Hepatocyte (in vitro differentiated cells): ENCODE measurements at regions not wholly inside any gene's neighbourhood (a gene's known extent, or its start where the extent isn't known, plus 50 kb on each side); places are given as distances from the start of the nearest gene placed in this dataset.
A peak's percentile ranks its signal among the peaks of the same experiment; 100 is the strongest.

ENCODE experiments used
- DNase-seq: peaks from one replicate; pipeline ENCODE4 v3.0.0-alpha.2; 2016; ENCODE audit warnings: low spot score
- H2AFZ ChIP-seq: fragments of 200-600 bp; sonication (generic); 2 replicates; pipeline ENCODE4 v1.6.0; 2016; ENCODE audit warnings: antibody characterized with exemption, mild to moderate bottlenecking
- H3K27ac ChIP-seq: fragments of 200-600 bp; sonication (generic); 2 replicates; pipeline ENCODE4 v1.5.1; 2016; ENCODE audit warnings: mild to moderate bottlenecking
- H3K27me3 ChIP-seq: fragments of 200-600 bp; sonication (generic); 2 replicates; pipeline ENCODE4 v1.6.1; 2016
- H3K36me3 ChIP-seq: fragments of 200-600 bp; sonication (generic); replicated peaks from 2 replicates; pipeline ENCODE4 v1.5.1; 2016; ENCODE audit warnings: low read depth; ENCODE audit not compliant: insufficient read depth
- H3K4me1 ChIP-seq: fragments of 200-600 bp; sonication (generic); 2 replicates; pipeline ENCODE4 v1.5.1; 2016; ENCODE audit warnings: mild to moderate bottlenecking, moderate library complexity; ENCODE audit not compliant: insufficient read depth
- H3K4me2 ChIP-seq: fragments of 200-600 bp; sonication (generic); 2 replicates; pipeline ENCODE4 v1.6.0; 2016
- H3K4me3 ChIP-seq: fragments of 200-600 bp; sonication (generic); 2 replicates; pipeline ENCODE4 v1.5.1; 2016; ENCODE audit warnings: mild to moderate bottlenecking
- H3K79me2 ChIP-seq: fragments of 200-600 bp; sonication (generic); 2 replicates; pipeline ENCODE4 v1.6.0; 2017; ENCODE audit warnings: mild to moderate bottlenecking
- H3K9me2 ChIP-seq: fragments of 200-600 bp; sonication (generic); replicated peaks from 2 replicates; pipeline ENCODE4 v1.6.0; 2017; ENCODE audit warnings: mild to moderate bottlenecking; ENCODE audit not compliant: insufficient read depth
- H3K9me3 ChIP-seq: fragments of 200-600 bp; sonication (generic); 2 replicates; pipeline ENCODE4 v1.5.1; 2016; ENCODE audit warnings: low read depth, mild to moderate bottlenecking
- H4K20me1 ChIP-seq: fragments of 200-600 bp; sonication (generic); 2 replicates; pipeline ENCODE4 v1.6.0; 2016; ENCODE audit warnings: mild to moderate bottlenecking; ENCODE audit not compliant: insufficient read depth, poor library complexity, severe bottlenecking
- CTCF ChIP-seq: fragments of 200-600 bp; sonication (generic); IDR thresholded peaks from 2 replicates; pipeline ENCODE4 v1.5.1; 2016; ENCODE audit warnings: antibody characterized with exemption, mild to moderate bottlenecking; ENCODE audit not compliant: poor library complexity
- EZH2 ChIP-seq: fragments of 200-600 bp; sonication (generic); IDR thresholded peaks from 2 replicates; pipeline ENCODE4 v1.6.1; 2016; ENCODE audit warnings: antibody characterized with exemption, mild to moderate bottlenecking, borderline replicate concordance
- EZH2phosphoT487 ChIP-seq: fragments of 200-600 bp; sonication (generic); IDR thresholded peaks from one replicate; pipeline ENCODE4 v1.6.1; 2018; ENCODE audit warnings: antibody characterized with exemption, mild to moderate bottlenecking, low read depth, moderate library complexity; ENCODE audit not compliant: unreplicated experiment, severe bottlenecking
- WGBS: methylation state at CpG from one replicate; pipeline ENCODE4 v1.1.6; 2016; ENCODE audit warnings: low lambda C conversion rate; ENCODE audit errors: missing lambda C conversion rate; 5-methylcytosine and 5-hydroxymethylcytosine counted together

GRCh38 chr4:22978656-22979055, 285.9 kb downstream of the GBA3 start:
- no peaks in the 10 kb centered on the region for H3K9me3 ChIP-seq
- no peaks in the 10 kb centered on the region for H4K20me1 ChIP-seq
- no peak for DNase-seq
- no peaks in the 10 kb centered on the region for H3K36me3 ChIP-seq
- no peak overlapping the region for H3K4me2 ChIP-seq
- H3K27ac ChIP-seq = no peak overlapping the region
- no peaks in the 10 kb centered on the region for H3K4me1 ChIP-seq
- H3K4me3 ChIP-seq = no peak overlapping the region
- no peaks in the 10 kb centered on the region for H3K9me2 ChIP-seq
- no peaks in the 10 kb centered on the region for H3K27me3 ChIP-seq
- TF ChIP-seq CTCF (no peak), EZH2phosphoT487 (no peak), EZH2 (no peak)
- H3K79me2 ChIP-seq = no peaks in the 10 kb centered on the region
- no peak overlapping the region for H2AFZ ChIP-seq

GRCh38 chr4:22970665-22971064, 277.9 kb downstream of the GBA3 start:
- Histone ChIP-seq H3K4me3 (no peak overlapping the region), H3K9me2 (no peaks in the 10 kb centered on the region), H3K27me3 (no peaks in the 10 kb centered on the region), H3K36me3 (no peaks in the 10 kb centered on the region), H4K20me1 (no peaks in the 10 kb centered on the region), H2AFZ (no peak overlapping the region), H3K79me2 (no peaks in the 10 kb centered on the region), H3K27ac (no peak overlapping the region), H3K4me1 (peaks cover 4% of the 10 kb centered on the region), H3K9me3 (no peaks in the 10 kb centered on the region), H3K4me2 (no peak overlapping the region)
- no peak for DNase-seq
- WGBS = 76% methylated on average over 1 of the region's 1 CpG
- no peak for TF ChIP-seq EZH2
- TF ChIP-seq EZH2phosphoT487 = no peak
- TF ChIP-seq CTCF = no peak

GRCh38 chr4:22969287-22969896, 276.7 kb downstream of the GBA3 start:
- Histone ChIP-seq H4K20me1 (no peaks in the 10 kb centered on the region), H2AFZ (no peak overlapping the region), H3K4me2 (no peak overlapping the region), H3K36me3 (no peaks in the 10 kb centered on the region), H3K79me2 (no peaks in the 10 kb centered on the region), H3K9me3 (no peaks in the 10 kb centered on the region), H3K27ac (peak overlapping the region; percentile 60), H3K4me1 (peaks cover 4% of the 10 kb centered on the region), H3K9me2 (no peaks in the 10 kb centered on the region), H3K4me3 (no peak overlapping the region), H3K27me3 (no peaks in the 10 kb centered on the region)
- 66% methylated on average over 4 of the region's 4 CpGs for WGBS
- TF ChIP-seq CTCF (no peak), EZH2phosphoT487 (no peak), EZH2 (no peak)
- peak; percentile 30 for DNase-seq

GRCh38 chr4:22962295-22962694, 269.6 kb downstream of the GBA3 start:
- H3K36me3 ChIP-seq = no peaks in the 10 kb centered on the region
- H3K4me2 ChIP-seq = peak overlapping the region; percentile 7
- H3K27ac ChIP-seq = peak overlapping the region; percentile 2
- peak; percentile 54 for DNase-seq
- H3K4me1 ChIP-seq = no peaks in the 10 kb centered on the region
- no peaks in the 10 kb centered on the region for H3K27me3 ChIP-seq
- H3K9me2 ChIP-seq = no peaks in the 10 kb centered on the region
- no peaks in the 10 kb centered on the region for H3K79me2 ChIP-seq
- no peak overlapping the region for H2AFZ ChIP-seq
- no peaks in the 10 kb centered on the region for H3K9me3 ChIP-seq
- H3K4me3 ChIP-seq = no peak overlapping the region
- 24% methylated on average over 4 of the region's 4 CpGs for WGBS
- H4K20me1 ChIP-seq = no peaks in the 10 kb centered on the region
- peak; percentile 56 for TF ChIP-seq CTCF
- TF ChIP-seq EZH2phosphoT487 = no peak
- TF ChIP-seq EZH2 = no peak
